Mesendoderm (in vitro differentiated cells): ENCODE measurements at regions not wholly inside any gene's neighbourhood (a gene's known extent, or its start where the extent isn't known, plus 50 kb on each side); places are given as distances from the start of the nearest gene placed in this dataset.
A peak's percentile ranks its signal among the peaks of the same experiment; 100 is the strongest.

Experiments used
- DNase-seq: peaks from one replicate; pipeline ENCODE4 v3.0.0; 2013
- H2AK5ac ChIP-seq: 2 replicates; pipeline ENCODE4 v1.6.1; 2013; ENCODE audit warnings: low read length, inconsistent platforms
- H2BK120ac ChIP-seq: 2 replicates; pipeline ENCODE4 v1.6.1; 2013; ENCODE audit warnings: low read depth, mild to moderate bottlenecking, low read length, moderate library complexity, mixed read lengths
- H2BK15ac ChIP-seq: replicated peaks from 2 replicates; pipeline ENCODE4 v1.6.1; 2013; ENCODE audit warnings: low read depth, mild to moderate bottlenecking, moderate library complexity
- H2BK5ac ChIP-seq: 2 replicates; pipeline ENCODE4 v1.6.1; 2013; ENCODE audit warnings: low read length, inconsistent platforms
- H3K18ac ChIP-seq: 2 replicates; pipeline ENCODE4 v1.6.1; 2013; ENCODE audit warnings: mild to moderate bottlenecking, low read length, mixed read lengths
- H3K23ac ChIP-seq: one replicate; pipeline ENCODE4 v1.6.1; 2013; ENCODE audit warnings: low read length
- H3K27ac ChIP-seq: 2 replicates; pipeline ENCODE4 v1.5.1; 2013; ENCODE audit warnings: low read depth, mild to moderate bottlenecking, inconsistent platforms, low read length, moderate library complexity
- H3K27me3 ChIP-seq: 2 replicates; pipeline ENCODE4 v1.6.1; 2013; ENCODE audit warnings: low read length, control low read depth, mild to moderate bottlenecking, inconsistent platforms; ENCODE audit not compliant: insufficient read depth, poor library complexity
- H3K36me3 ChIP-seq: 2 replicates; pipeline ENCODE4 v1.6.1; 2013; ENCODE audit warnings: low read length, inconsistent platforms; ENCODE audit not compliant: control insufficient read depth, insufficient read depth
- H3K4ac ChIP-seq: one replicate; pipeline ENCODE4 v1.6.1; 2013; ENCODE audit warnings: low read depth, mild to moderate bottlenecking, low read length, moderate library complexity
- H3K4me1 ChIP-seq: 2 replicates; pipeline ENCODE4 v1.6.1; 2013; ENCODE audit warnings: low read depth, low read length, inconsistent platforms; ENCODE audit not compliant: control insufficient read depth
- H3K4me2 ChIP-seq: 2 replicates; pipeline ENCODE4 v1.6.1; 2013; ENCODE audit warnings: low read length
- H3K4me3 ChIP-seq: 2 replicates; pipeline ENCODE4 v1.5.1; 2013; ENCODE audit warnings: mild to moderate bottlenecking, low read length
- H3K56ac ChIP-seq: one replicate; pipeline ENCODE4 v1.6.1; 2013; ENCODE audit warnings: low read length
- H3K79me1 ChIP-seq: 2 replicates; pipeline ENCODE4 v1.6.1; 2013; ENCODE audit warnings: low read length, inconsistent platforms
- H3K79me2 ChIP-seq: 2 replicates; pipeline ENCODE4 v1.6.1; 2013; ENCODE audit warnings: mild to moderate bottlenecking, low read length; ENCODE audit not compliant: control insufficient read depth, insufficient read depth
- H3K9ac ChIP-seq: 2 replicates; pipeline ENCODE4 v1.6.1; 2013; ENCODE audit warnings: low read length, inconsistent platforms
- H4K5ac ChIP-seq: one replicate; pipeline ENCODE4 v1.6.1; 2013; ENCODE audit warnings: low read length
- H4K8ac ChIP-seq: one replicate; pipeline ENCODE4 v1.6.1; 2013; ENCODE audit warnings: low read depth, mild to moderate bottlenecking, control low read depth, low read length, moderate library complexity
- WGBS: extraction: QIAGEN DNeasy Blood & Tissue Kit; methylation state at CpG from one replicate; pipeline ENCODE4 v1.1.7; 2013; ENCODE audit warnings: low lambda C conversion rate, missing lambda C conversion rate; ENCODE audit not compliant: insufficient coverage; ENCODE audit errors: extremely low coverage; 5-methylcytosine and 5-hydroxymethylcytosine counted together

- Histone ChIP-seq H3K18ac (no peak overlapping the region), H2BK120ac (no peak overlapping the region), H3K27me3 (no peaks in the 10 kb centered on the region), H3K23ac (no peak overlapping the region), H3K56ac (no peak overlapping the region), H3K4me1 (no peaks in the 10 kb centered on the region), H3K9ac (no peak overlapping the region), H3K4ac (no peak overlapping the region), H4K8ac (no peak overlapping the region), H3K27ac (no peak overlapping the region), H3K79me1 (no peaks in the 10 kb centered on the region), H3K36me3 (no peaks in the 10 kb centered on the region), H2AK5ac (no peak overlapping the region), H4K5ac (no peak overlapping the region), H3K79me2 (no peaks in the 10 kb centered on the region), H2BK5ac (no peak overlapping the region), H3K4me3 (no peak overlapping the region), H3K4me2 (no peak overlapping the region), H2BK15ac (no peak overlapping the region)
- DNase-seq = no peak
- no CpG with 5 or more reads among the region's 3 CpGs for WGBS
These were observed 59.7 kb upstream of the PRSS1 start for GRCh38 chr7:142689439-142690120.

- Histone ChIP-seq H3K18ac (no peak overlapping the region), H3K4me2 (no peak overlapping the region)
These were observed 63.3 kb upstream of the PRSS1 start for GRCh38 chr7:142685877-142686508.

GRCh38 chr7:142681314-142682092, 67.8 kb upstream of the PRSS1 start:
- H3K4me2 ChIP-seq = no peak overlapping the region
- WGBS = no CpG with 5 or more reads among the region's 3 CpGs
- no peak overlapping the region for H2BK5ac ChIP-seq
- H3K23ac ChIP-seq = no peak overlapping the region
- DNase-seq = no peak
- H3K4me3 ChIP-seq = no peak overlapping the region
- H2AK5ac ChIP-seq = no peak overlapping the region
- no peak overlapping the region for H2BK15ac ChIP-seq
- H3K4ac ChIP-seq = no peak overlapping the region
- H3K36me3 ChIP-seq = no peaks in the 10 kb centered on the region
- no peak overlapping the region for H4K5ac ChIP-seq
- no peak overlapping the region for H3K9ac ChIP-seq
- H3K79me1 ChIP-seq = no peaks in the 10 kb centered on the region
- H3K79me2 ChIP-seq = no peaks in the 10 kb centered on the region
- H4K8ac ChIP-seq = no peak overlapping the region
- no peak overlapping the region for H3K27ac ChIP-seq
- H3K56ac ChIP-seq = no peak overlapping the region
- H3K18ac ChIP-seq = peak overlapping the region; percentile 80
- H3K4me1 ChIP-seq = no peaks in the 10 kb centered on the region
- H2BK120ac ChIP-seq = no peak overlapping the region
- no peaks in the 10 kb centered on the region for H3K27me3 ChIP-seq

More at GRCh38 chr7:142685877-142686508, 63.3 kb upstream of the PRSS1 start:
- Histone ChIP-seq H3K4me3 (no peak overlapping the region), H3K27ac (no peak overlapping the region), H3K79me2 (no peaks in the 10 kb centered on the region), H3K4me1 (no peaks in the 10 kb centered on the region), H2BK15ac (no peak overlapping the region), H2BK120ac (no peak overlapping the region), H4K5ac (no peak overlapping the region), H3K23ac (no peak overlapping the region), H3K79me1 (no peaks in the 10 kb centered on the region), H3K56ac (no peak overlapping the region), H4K8ac (no peak overlapping the region), H3K9ac (no peak overlapping the region), H3K36me3 (no peaks in the 10 kb centered on the region), H3K4ac (no peak overlapping the region), H2BK5ac (no peak overlapping the region), H2AK5ac (no peak overlapping the region), H3K27me3 (no peaks in the 10 kb centered on the region)
- no CpG with 5 or more reads among the region's 2 CpGs for WGBS
- DNase-seq = no peak

- Histone ChIP-seq H2BK15ac (no peak overlapping the region), H2BK120ac (no peak overlapping the region), H3K27ac (no peak overlapping the region), H3K18ac (no peak overlapping the region), H2BK5ac (no peak overlapping the region), H3K79me2 (no peaks in the 10 kb centered on the region), H3K36me3 (no peaks in the 10 kb centered on the region), H4K5ac (no peak overlapping the region), H3K23ac (no peak overlapping the region), H3K27me3 (no peaks in the 10 kb centered on the region), H3K4me1 (no peaks in the 10 kb centered on the region), H3K4me3 (no peak overlapping the region), H3K4ac (no peak overlapping the region), H4K8ac (no peak overlapping the region), H2AK5ac (no peak overlapping the region), H3K79me1 (no peaks in the 10 kb centered on the region), H3K56ac (no peak overlapping the region), H3K4me2 (no peak overlapping the region), H3K9ac (no peak overlapping the region)
- WGBS = no CpG with 5 or more reads among the region's 2 CpGs
- DNase-seq = no peak
These were observed 77.8 kb upstream of the PRSS1 start for GRCh38 chr7:142671506-142671905.

- H2BK120ac ChIP-seq = no peak overlapping the region
- no peak overlapping the region for H3K18ac ChIP-seq
- WGBS = no CpG with 5 or more reads among the region's 1 CpG
- H3K56ac ChIP-seq = no peak overlapping the region
- H3K4ac ChIP-seq = no peak overlapping the region
- H2BK5ac ChIP-seq = no peak overlapping the region
- no peaks in the 10 kb centered on the region for H3K79me2 ChIP-seq
- no peak overlapping the region for H3K27ac ChIP-seq
- H3K9ac ChIP-seq = no peak overlapping the region
- no peaks in the 10 kb centered on the region for H3K4me1 ChIP-seq
- H2BK15ac ChIP-seq = no peak overlapping the region
- H3K23ac ChIP-seq = no peak overlapping the region
- no peaks in the 10 kb centered on the region for H3K79me1 ChIP-seq
- no peak overlapping the region for H4K8ac ChIP-seq
- H3K36me3 ChIP-seq = no peaks in the 10 kb centered on the region
- no peak overlapping the region for H2AK5ac ChIP-seq
- DNase-seq = no peak
- H4K5ac ChIP-seq = no peak overlapping the region
- no peak overlapping the region for H3K4me3 ChIP-seq
- H3K4me2 ChIP-seq = no peak overlapping the region
- no peaks in the 10 kb centered on the region for H3K27me3 ChIP-seq
These were observed 78.8 kb upstream of the PRSS1 start for GRCh38 chr7:142670511-142670910.
